Right atrium auricular region (tissue), 2 donors: ENCODE measurements at regions not wholly inside any gene's neighbourhood (a gene's known extent, or its start where the extent isn't known, plus 50 kb on each side); places are given as distances from the start of the nearest gene placed in this dataset.

Experiments used
- DNase-seq: peaks from one replicate; pipeline ENCODE4 v3.0.0-alpha.2; 2019; ENCODE audit warnings: low spot score
- H3K27ac ChIP-seq, 2 donors: fragments of 200-600 bp; sonication (generic); 1 replicate in 1 of 2; 2 replicates in 1 of 2; pipeline ENCODE4 v1.5.1; 2016 to 2019
- H3K27me3 ChIP-seq, 2 donors: fragments of 200-600 bp; sonication (generic); one replicate each; pipeline versions ENCODE4 v1.5.1 to v1.6.0; 2017 to 2019
- H3K36me3 ChIP-seq: fragments of 200-600 bp; sonication (generic); one replicate; pipeline ENCODE4 v1.5.1; 2016
- H3K4me1 ChIP-seq, 2 donors: fragments of 200-600 bp; sonication (generic); one replicate each; pipeline versions ENCODE4 v1.5.1 to v1.6.0; 2017 to 2019
- H3K4me3 ChIP-seq, 2 donors: fragments of 200-600 bp; sonication (generic); 1 replicate in 1 of 2; 2 replicates in 1 of 2; pipeline ENCODE4 v1.5.1; 2017 to 2019; ENCODE audit warnings: mild to moderate bottlenecking in 1 of 2, moderate library complexity in 1 of 2
- H3K9me3 ChIP-seq, 2 donors: fragments of 200-600 bp; sonication (generic); one replicate each; pipeline ENCODE4 v1.5.1; 2019
- CTCF ChIP-seq, 2 donors: fragments of 200-600 bp; sonication (generic); IDR thresholded peaks; one replicate each; pipeline ENCODE4 v1.5.1; 2019; ENCODE audit warnings: antibody characterized with exemption in 2 of 2

- Histone ChIP-seq H3K4me3 (no peak overlapping the region), H3K27ac (no peak overlapping the region), H3K27me3 (no peaks in the 10 kb centered on the region), H3K4me1 (no peaks in the 10 kb centered on the region), H3K36me3 (no peaks in the 10 kb centered on the region), H3K9me3 (peaks cover 0 to 15% of the 10 kb centered on the region in 2 donors)
- TF ChIP-seq CTCF (IDR thresholded peaks at IDR 0.05): no peak
- DNase-seq: no peak
These were observed 202.9 kb upstream of the TCERG1L start for GRCh38 chr10:131514454-131514853.

- Histone ChIP-seq H3K4me3 (no peak overlapping the region), H3K27me3 (no peaks in the 10 kb centered on the region)
- peak; percentile 23 for DNase-seq
These were observed 204.8 kb upstream of the TCERG1L start for GRCh38 chr10:131516285-131516684.

GRCh38 chr10:131517781-131518180 lies 206.3 kb upstream of the TCERG1L start:
- no peak overlapping the region for H3K4me3 ChIP-seq

More at GRCh38 chr10:131516285-131516684, 204.8 kb upstream of the TCERG1L start:
- TF ChIP-seq CTCF (IDR thresholded peaks at IDR 0.05): no peak
- Histone ChIP-seq H3K27ac (no peak overlapping the region), H3K4me1 (no peaks in the 10 kb centered on the region), H3K36me3 (no peaks in the 10 kb centered on the region), H3K9me3 (peaks cover 0 to 4% of the 10 kb centered on the region in 2 donors)

GRCh38 chr10:131519723-131520605 lies 208.4 kb upstream of the TCERG1L start:
- DNase-seq: peak; percentile 36
- Histone ChIP-seq H3K36me3 (no peaks in the 10 kb centered on the region), H3K4me1 (no peaks in the 10 kb centered on the region), H3K27ac (no peak overlapping the region), H3K27me3 (no peaks in the 10 kb centered on the region), H3K4me3 (no peak overlapping the region), H3K9me3 (peaks cover 0 to 9% of the 10 kb centered on the region in 2 donors)
- no peak for TF ChIP-seq CTCF (IDR thresholded peaks at IDR 0.05)

More at GRCh38 chr10:131517781-131518180, 206.3 kb upstream of the TCERG1L start:
- no peaks in the 10 kb centered on the region for H3K4me1 ChIP-seq
- no peaks in the 10 kb centered on the region for H3K9me3 ChIP-seq
- H3K27me3 ChIP-seq: no peaks in the 10 kb centered on the region
- no peak for TF ChIP-seq CTCF (IDR thresholded peaks at IDR 0.05)
- DNase-seq: peak; percentile 23
- H3K36me3 ChIP-seq: no peaks in the 10 kb centered on the region
- H3K27ac ChIP-seq: no peak overlapping the region

- no peaks in the 10 kb centered on the region for H3K27me3 ChIP-seq
These were observed 220.0 kb upstream of the TCERG1L start for GRCh38 chr10:131531265-131532190.

More at GRCh38 chr10:131531265-131532190, 220.0 kb upstream of the TCERG1L start:
- H3K27ac ChIP-seq: no peak overlapping the region
- no peak for TF ChIP-seq CTCF (IDR thresholded peaks at IDR 0.05)
- H3K4me1 ChIP-seq: no peaks in the 10 kb centered on the region
- peak; percentile 38 for DNase-seq
- no peak overlapping the region for H3K4me3 ChIP-seq
- H3K9me3 ChIP-seq: no peaks in the 10 kb centered on the region
- no peaks in the 10 kb centered on the region for H3K36me3 ChIP-seq
